Mononuclear cell (primary cell): ENCODE measurements at regions not wholly inside any gene's neighbourhood (a gene's known extent, or its start where the extent isn't known, plus 50 kb on each side); places are given as distances from the start of the nearest gene placed in this dataset.

ENCODE experiments used
- H3K27me3 ChIP-seq: 2 replicates; pipeline ENCODE4 v1.6.0; 2011; ENCODE audit warnings: low read length, control low read depth; ENCODE audit not compliant: insufficient read depth
- H3K4me1 ChIP-seq: 2 replicates; pipeline ENCODE4 v1.5.1; 2011; ENCODE audit warnings: mild to moderate bottlenecking, low read length, control low read depth; ENCODE audit not compliant: insufficient read depth
- H3K4me3 ChIP-seq: 2 replicates; pipeline ENCODE4 v1.5.1; 2011; ENCODE audit warnings: mild to moderate bottlenecking, low read length, moderate library complexity
- H3K9me3 ChIP-seq: 2 replicates; pipeline ENCODE4 v1.5.1; 2011; ENCODE audit warnings: low read depth, mild to moderate bottlenecking, control low read depth, low read length

DNA sequence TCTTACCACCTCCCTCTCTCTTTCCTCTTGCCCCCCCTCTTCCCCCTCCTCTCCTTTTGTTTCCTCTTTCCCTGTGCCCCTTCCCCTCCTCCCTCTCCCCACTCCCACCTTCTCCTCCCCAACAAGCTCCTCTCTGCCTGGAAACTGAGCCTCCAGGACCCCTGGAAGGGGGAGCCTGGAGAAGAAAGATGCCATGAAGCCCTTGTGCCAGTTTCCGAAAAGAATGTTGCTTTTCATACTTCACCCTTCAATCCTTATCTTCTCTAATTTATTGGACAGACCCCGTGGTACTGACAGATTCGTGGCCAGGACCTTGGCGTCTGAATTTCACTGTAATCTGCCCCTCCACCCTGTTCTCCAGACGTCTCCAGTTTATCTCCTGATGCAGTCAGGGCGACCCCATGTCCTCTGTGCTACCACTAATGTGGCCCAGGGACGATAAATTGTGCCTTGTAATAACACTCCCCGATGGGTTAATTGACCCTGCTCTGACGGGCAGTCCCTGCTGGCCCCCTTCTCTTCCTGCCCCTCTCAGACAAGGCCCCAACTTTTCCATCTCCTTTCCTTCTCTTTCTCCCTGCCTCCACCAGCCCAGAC, 138.4 kb upstream of the GSE1 start:
- Histone ChIP-seq H3K27me3 (no peaks in the 10 kb centered on the region), H3K4me3 (no peak overlapping the region), H3K4me1 (no peaks in the 10 kb centered on the region), H3K9me3 (no peaks in the 10 kb centered on the region)

GRCh38 chr16:85475233-85475632, 137.9 kb upstream of the GSE1 start:
- no peaks in the 10 kb centered on the region for H3K9me3 ChIP-seq
- H3K4me1 ChIP-seq: no peaks in the 10 kb centered on the region
- H3K27me3 ChIP-seq: no peaks in the 10 kb centered on the region
- H3K4me3 ChIP-seq: no peak overlapping the region

GRCh38 chr16:85475691-85476300, 137.3 kb upstream of the GSE1 start:
- H3K4me3 ChIP-seq: no peak overlapping the region
- H3K4me1 ChIP-seq: no peaks in the 10 kb centered on the region
- no peaks in the 10 kb centered on the region for H3K9me3 ChIP-seq
- H3K27me3 ChIP-seq: no peaks in the 10 kb centered on the region

GRCh38 chr16:85476389-85476788, 136.7 kb upstream of the GSE1 start:
- Histone ChIP-seq H3K4me3 (no peak overlapping the region), H3K4me1 (no peaks in the 10 kb centered on the region), H3K27me3 (no peaks in the 10 kb centered on the region), H3K9me3 (no peaks in the 10 kb centered on the region)

- Histone ChIP-seq H3K27me3 (no peaks in the 10 kb centered on the region), H3K9me3 (no peaks in the 10 kb centered on the region), H3K4me1 (no peaks in the 10 kb centered on the region), H3K4me3 (no peak overlapping the region)
These were observed 135.2 kb upstream of the GSE1 start for GRCh38 chr16:85477801-85478363.

- Histone ChIP-seq H3K9me3 (no peaks in the 10 kb centered on the region), H3K27me3 (no peaks in the 10 kb centered on the region), H3K4me3 (no peak overlapping the region), H3K4me1 (no peaks in the 10 kb centered on the region)
These were observed 133.0 kb upstream of the GSE1 start for GRCh38 chr16:85479972-85480726.

GRCh38 chr16:85480727-85481101, 132.4 kb upstream of the GSE1 start:
- no peaks in the 10 kb centered on the region for H3K4me1 ChIP-seq
- no peaks in the 10 kb centered on the region for H3K27me3 ChIP-seq
- H3K9me3 ChIP-seq: no peaks in the 10 kb centered on the region
- H3K4me3 ChIP-seq: no peak overlapping the region

GRCh38 chr16:85481206-85481605, 131.9 kb upstream of the GSE1 start:
- H3K4me1 ChIP-seq: no peaks in the 10 kb centered on the region
- no peaks in the 10 kb centered on the region for H3K27me3 ChIP-seq
- no peaks in the 10 kb centered on the region for H3K9me3 ChIP-seq
- H3K4me3 ChIP-seq: no peak overlapping the region

DNA sequence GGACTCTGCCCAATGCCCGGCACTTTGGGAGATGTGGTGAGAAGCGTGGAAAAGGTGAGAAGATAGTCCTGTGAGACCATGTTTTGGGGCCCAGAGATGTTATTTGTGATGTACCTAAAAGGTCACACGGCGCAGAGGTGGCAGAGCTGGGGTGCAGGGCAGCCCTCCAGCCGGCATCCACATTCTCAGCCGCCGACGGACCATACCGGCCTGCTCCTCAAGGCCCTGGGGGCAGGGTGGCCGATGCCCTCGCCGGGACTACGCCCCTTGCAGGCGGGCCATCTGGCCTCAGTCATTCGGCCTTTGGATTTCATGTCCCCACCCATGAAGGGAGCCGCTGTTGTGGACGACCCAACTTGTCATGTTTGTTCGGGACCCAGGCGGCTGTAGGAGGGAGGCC, 131.4 kb upstream of the GSE1 start:
- Histone ChIP-seq H3K4me1 (no peaks in the 10 kb centered on the region), H3K9me3 (no peaks in the 10 kb centered on the region), H3K27me3 (no peaks in the 10 kb centered on the region), H3K4me3 (no peak overlapping the region)

DNA sequence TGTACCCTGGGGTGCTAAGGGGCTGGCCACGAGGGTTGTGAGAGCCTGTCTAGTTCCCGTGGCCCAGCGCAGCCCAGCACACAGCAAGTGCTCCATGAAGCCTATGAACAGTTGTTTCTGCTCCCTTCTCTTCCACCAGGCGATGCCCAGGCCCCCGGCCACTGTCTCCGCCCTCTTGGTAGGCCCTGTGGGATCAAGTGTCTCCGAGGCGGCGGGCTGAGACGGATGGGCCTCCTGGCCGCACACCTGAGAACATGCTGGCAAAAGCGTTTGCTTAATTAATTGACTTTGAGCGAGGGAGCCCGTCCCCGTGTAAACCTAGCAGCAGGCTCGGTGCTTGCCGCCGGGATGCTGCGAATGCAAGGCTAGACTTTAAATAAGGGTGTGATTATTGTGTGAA, 129.7 kb upstream of the GSE1 start:
- no peaks in the 10 kb centered on the region for H3K27me3 ChIP-seq
- no peaks in the 10 kb centered on the region for H3K4me1 ChIP-seq
- H3K9me3 ChIP-seq: no peaks in the 10 kb centered on the region
- H3K4me3 ChIP-seq: no peak overlapping the region

DNA sequence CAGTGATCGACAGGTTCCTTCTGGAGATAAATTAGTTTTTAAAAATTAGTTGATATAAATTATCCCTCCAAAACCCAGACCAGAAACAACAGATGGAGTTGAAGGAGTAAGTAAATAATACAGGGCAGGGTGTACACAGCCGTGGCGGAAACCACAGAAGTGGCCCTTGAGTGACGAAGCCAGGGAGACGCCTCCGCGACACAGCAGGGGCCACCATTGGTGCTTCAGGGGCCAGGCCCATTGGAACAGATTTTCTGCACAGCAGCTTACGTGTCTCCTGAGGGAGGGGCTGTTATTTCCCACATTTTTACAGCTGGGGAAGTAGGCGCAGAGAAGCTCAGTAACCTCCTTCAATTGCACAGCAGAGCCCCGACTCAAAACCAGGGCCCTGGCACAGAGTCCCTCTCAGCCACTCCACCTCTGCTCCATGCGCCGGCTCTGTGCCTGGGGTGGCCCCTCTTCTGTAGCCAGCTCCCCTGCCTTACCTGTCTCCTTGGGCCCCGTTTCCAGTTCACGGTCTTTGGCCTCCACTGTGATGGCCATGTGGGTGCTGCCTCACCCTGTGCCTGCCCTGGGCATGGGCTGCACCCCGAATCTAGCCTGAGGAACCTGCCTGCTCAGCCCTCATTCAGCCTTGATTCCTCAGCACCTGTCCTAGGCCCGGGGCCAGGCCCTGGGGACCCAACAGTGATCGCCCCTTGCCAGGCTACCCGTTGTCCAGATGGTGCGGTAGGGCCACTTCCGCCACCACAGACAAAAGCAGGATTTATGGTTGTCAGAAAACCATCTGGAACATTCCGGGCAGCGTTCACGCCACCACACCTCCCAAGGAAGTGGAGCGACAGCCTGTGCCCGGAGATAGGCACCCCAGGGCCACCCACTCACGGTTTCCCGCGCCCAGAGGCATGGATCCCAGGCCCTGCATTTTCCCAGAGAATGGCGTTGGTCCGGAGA, 128.5 kb upstream of the GSE1 start:
- Histone ChIP-seq H3K9me3 (no peaks in the 10 kb centered on the region), H3K4me3 (no peak overlapping the region), H3K4me1 (no peaks in the 10 kb centered on the region), H3K27me3 (no peaks in the 10 kb centered on the region)

GRCh38 chr16:85485379-85485778, 127.7 kb upstream of the GSE1 start:
- Histone ChIP-seq H3K9me3 (no peaks in the 10 kb centered on the region), H3K4me1 (no peaks in the 10 kb centered on the region), H3K27me3 (no peaks in the 10 kb centered on the region), H3K4me3 (no peak overlapping the region)

DNA sequence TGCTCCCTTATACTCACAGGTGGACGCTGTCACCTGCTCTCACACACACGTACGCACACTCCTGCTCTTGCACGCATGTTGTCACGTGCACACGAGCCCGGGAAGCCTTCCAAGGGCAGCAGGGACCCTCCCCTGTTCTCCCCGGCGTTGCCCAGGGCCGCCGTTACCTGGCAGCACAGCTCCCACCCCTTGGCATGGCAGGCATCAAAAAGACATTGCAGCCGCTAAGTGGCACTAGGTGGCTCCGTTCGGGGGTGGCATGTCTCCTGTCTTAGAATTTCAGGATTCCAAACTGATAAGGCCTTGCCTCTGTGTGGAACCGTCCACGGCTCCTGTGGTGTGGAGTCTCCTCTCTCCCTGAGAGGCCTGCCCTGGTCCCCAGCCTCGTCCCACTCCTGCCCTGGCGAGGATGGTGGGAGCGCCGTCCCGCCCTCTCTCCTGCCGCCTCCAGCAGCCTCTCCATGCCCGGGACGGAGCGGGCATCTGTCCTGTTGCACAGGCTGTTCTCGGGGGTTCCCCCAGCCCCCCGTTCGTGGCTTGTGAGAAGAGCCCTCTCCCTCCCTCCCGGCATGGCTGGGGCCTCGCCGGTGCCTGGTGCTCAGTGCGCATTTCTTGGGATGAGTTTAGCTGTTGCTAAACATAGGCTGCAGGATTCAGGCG, 126.7 kb upstream of the GSE1 start:
- Histone ChIP-seq H3K4me1 (no peaks in the 10 kb centered on the region), H3K27me3 (no peaks in the 10 kb centered on the region), H3K4me3 (no peak overlapping the region), H3K9me3 (no peaks in the 10 kb centered on the region)

DNA sequence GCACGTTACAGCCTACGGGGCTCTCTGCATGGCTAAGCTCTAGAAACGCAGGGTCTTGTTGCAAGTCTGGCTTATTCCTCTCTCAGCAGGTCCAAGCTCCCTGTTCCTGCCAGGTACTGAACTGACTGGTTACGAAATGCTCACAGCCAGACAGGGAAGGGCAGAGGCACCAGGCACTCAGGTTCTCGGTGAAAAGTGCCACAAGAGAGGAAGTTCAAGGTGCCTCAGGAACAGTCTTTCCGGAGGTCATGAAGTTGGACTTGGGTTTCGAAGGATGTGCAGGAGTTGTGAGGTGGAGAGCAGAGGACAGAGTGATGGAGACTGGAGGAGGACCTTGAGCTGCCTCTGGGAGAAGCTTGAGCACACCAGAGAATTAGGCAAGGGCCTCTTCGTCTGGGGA, 124.7 kb upstream of the GSE1 start:
- Histone ChIP-seq H3K4me3 (no peak overlapping the region), H3K9me3 (no peaks in the 10 kb centered on the region), H3K4me1 (no peaks in the 10 kb centered on the region), H3K27me3 (no peaks in the 10 kb centered on the region)
